Stimulated activated CD8-positive, alpha-beta memory T cell treated with anti-CD3 and anti-CD28 coated beads, Interleukin-7, amount 100 ng/mL, for 4 hours (primary cell): ENCODE measurements at regions not wholly inside any gene's neighbourhood (a gene's known extent, or its start where the extent isn't known, plus 50 kb on each side); places are given as distances from the start of the nearest gene placed in this dataset.
"Not testable (repeated sequence)": the region's sequence is repeated elsewhere in the genome, so short reads cannot be mapped to it uniquely, and the experiment has no call there.

Source experiments
- DNase-seq, 2 donors: peaks; one replicate each; pipeline ENCODE4 v3.0.0-alpha.2; 2020; ENCODE audit warnings: low read depth in 2 of 2

DNA sequence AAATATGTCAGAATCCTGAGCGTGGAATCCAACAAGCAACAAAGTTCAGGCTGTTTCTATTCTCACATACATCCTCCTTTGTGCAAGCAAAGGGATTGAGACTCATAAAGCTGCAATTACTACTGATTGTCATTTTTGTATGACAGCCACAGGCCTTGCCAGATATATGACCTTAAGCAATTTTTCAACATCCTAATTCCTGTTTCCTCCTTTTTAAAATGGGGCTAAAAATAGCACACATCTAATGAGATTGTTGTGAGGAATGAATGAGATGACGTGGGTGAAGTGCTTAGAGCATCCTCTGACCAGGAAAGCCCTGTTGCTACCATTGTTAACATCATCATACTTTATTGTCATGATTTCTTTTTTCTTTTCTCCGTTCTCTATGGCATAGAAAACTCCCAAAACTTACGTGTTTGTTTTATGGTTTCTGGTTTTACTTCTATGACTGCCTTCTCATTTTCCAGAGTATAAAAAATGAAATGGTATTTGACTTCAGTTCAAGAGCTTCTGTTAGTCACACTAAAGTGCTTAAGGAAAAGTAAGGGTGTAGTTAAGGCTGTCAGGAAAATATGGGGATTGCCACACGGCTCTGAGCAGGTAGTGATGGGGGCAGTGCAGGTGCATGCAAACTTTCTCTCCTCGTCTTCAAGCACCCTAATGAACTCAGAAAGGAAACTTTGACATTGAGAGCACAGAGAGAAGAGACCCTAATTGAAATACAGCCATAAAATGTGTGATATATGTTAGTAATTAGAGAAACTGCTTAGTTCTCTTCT is 590.6 kb upstream of the NETO1 start:
- no peak for DNase-seq

DNA sequence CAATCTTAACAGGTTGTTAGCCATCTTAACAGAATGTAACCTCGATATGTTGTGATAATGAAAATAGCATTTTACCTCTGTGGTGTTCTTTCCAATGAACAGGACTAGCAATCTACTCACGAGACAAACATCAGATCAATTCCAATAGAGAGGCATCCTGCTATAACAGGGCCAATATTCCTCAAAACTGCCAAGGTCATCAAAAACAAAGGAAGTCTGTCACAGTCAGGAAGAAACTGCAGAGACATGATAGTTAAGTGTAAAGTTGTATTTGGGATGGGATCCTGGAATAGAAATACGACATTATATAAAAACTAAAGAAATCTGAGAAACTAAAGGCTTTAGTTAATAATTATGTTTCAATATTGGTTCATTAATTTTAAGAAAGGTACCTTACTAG is 588.9 kb upstream of the NETO1 start:
- no peak for DNase-seq

DNA sequence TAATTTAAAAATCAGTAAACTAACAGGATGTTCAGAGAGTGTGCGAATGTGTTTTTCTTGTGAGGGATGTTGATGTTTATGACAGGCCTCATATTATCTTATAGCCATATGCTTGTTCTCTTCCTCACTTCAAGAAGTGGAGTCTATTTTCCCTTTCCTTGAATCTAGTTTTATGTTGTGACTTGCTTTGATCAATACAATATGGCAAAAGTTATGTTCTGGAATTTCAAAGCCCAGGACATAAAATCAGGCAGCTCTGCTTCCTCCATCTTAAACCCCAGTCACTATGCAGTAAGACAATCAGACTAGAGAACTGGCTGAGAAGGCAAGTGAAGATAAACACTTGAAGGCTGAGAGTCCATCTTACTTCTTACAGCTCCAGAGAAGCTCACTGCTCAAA is 585.1 kb upstream of the NETO1 start:
- DNase-seq, result no peak

- no peak for DNase-seq
These were observed 578.7 kb upstream of the NETO1 start for GRCh38 chr18:73446502-73446901.

GRCh38 chr18:73431620-73432019 is 563.8 kb upstream of the NETO1 start:
- no peak for DNase-seq

DNA sequence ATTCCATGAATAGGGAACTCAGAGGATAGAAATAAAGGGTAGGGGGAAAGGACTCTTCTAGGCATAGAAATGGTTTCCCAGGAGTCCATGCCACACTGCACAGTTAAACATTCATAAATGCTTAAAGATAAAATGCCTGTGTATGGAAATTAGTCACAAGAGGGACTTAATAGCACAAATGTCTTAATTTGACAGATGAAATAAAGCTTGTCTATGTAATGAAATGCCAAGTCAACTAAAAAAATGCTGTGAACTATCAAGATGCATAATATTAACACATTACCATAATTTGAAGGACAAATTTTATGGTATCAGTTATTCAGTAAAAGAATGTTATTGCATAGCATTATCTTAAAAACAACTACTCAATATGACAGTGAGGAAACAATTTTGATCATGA is 553.2 kb upstream of the NETO1 start:
- no peak for DNase-seq

- no peak for DNase-seq
These were observed 551.7 kb upstream of the NETO1 start for GRCh38 chr18:73419531-73419930.

GRCh38 chr18:73414598-73414997 is 546.8 kb upstream of the NETO1 start:
- DNase-seq, result no peak

DNA sequence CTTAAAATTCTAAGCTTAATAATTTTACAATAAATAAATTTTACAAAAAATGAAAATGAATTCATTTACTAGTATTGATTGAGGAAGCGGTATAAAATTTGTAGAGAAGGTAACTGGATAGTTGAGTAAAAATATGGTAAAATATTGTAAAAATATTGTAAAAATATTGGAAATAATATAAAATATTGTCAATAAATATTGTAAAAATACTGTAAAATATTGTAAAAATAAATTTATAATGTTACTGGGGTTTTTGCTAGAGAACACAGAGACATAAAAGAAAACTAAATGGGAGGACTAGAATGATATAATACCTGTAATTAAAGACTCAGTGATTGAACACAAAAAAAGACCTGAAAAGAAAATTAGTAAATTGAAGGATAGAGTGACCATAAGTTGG is 546.3 kb upstream of the NETO1 start:
- DNase-seq, result no peak

- DNase-seq, result no peak
These were observed 541.5 kb upstream of the NETO1 start for GRCh38 chr18:73409242-73409641.

DNA sequence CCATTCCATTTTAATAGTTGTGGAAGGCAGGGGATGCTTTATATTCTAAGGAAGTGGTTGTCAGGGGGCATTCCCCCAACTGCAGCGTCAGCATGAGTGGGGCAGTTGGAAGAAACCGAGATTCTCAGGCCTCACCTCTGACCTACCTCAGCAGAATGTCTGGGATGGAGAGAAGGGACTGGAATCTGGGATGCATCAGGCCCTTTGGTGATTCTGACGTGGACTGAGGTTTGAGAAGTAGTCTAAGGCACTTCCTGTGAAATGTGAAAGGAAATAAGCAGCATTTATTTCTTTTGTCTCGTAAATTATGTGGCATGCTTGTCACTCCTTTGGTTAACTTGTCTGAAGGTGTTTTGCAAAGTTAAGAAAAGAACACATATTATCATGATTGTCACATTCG is 540.7 kb upstream of the NETO1 start:
- no peak for DNase-seq

- DNase-seq, result no peak
These were observed 539.7 kb upstream of the NETO1 start for GRCh38 chr18:73407506-73407905.

DNA sequence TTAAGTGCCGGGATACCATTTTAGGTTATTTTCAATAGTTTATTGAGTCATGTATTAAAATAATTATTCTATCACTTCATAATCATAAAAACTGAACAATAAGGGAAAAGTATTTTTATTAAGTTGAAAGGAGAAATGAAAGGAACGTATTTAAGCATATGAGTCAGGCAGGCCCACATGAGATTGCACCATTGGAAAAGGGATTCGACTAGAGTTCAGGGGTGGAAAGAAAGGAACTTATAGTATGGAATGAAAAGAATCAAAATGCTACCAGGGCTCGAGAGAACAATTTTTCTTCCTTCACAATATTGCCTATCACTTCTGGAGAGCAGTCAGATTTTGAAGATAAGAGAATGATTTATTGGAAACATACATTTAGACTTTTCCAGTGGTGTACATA is 516.5 kb upstream of the NETO1 start:
- DNase-seq, result no peak

- DNase-seq, result no peak
These were observed 513.9 kb upstream of the NETO1 start for GRCh38 chr18:73381699-73382036.

DNA sequence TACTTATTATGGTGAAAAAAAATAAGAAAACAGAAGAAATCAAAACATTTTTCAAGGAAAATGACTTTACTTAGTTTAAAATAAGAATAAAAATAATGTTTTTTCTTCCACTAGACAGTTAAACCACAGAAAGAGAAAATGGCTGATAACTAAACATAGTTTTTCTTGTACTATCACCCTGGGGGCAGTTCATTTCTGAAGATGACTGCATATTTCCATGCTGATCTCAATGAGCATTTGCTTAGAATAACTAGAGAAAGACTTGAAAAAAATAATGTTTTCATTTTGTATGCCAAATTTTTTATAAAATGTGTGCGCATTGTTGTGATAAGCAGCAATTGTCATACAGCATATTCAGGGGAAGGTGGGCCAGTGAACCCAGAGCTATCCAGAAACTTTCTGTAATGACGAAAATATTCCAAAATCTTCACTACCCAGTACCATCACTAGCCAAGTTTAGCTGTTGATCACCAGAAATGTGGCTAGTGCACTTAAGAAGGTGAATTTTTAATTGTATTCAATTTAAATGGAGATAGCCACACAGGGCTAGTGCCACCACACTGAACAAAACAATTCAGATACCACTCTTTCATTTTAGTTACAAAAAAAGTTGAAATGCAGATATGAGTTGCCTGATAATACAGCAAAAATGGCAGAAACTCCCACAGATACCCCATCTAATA is 513.4 kb upstream of the NETO1 start:
- DNase-seq, result no peak

DNA sequence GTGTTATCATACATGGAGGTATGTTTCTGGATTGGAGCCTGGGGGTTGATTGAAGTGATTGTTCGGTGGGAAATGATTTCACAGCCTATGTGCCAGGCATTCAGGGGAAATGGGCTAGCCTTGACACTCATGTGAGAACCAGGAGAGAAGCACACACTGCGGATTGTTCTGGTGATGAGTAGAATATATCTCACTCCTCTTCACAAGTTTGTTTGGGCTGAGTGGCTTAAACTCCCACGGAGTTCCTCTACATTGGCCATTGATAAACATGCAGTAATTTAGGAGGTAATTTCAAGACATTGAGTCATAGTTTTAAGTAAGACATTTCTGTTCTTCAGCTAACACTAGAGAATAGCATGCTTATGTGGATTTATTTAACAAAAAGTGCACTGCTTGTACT is 498.9 kb upstream of the NETO1 start:
- no peak for DNase-seq

DNA sequence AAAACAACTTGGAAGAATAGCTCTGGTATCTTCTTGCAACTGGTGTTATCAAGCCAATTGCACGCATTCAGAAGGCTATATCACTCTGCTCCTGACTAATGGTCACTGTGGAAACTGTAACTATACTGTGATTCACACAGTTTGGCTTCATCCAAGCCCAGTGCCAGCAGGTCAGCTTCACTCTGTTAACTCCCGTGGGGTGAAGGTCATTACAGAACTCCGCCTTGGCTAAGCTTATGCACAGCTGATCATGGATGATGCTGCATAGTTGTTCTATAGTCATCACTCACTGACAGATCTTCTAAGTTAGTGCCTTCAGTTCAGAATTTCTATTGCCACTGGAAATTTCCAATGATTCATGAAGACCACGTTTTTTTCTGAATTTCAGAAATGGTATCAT is 497.2 kb upstream of the NETO1 start:
- no peak for DNase-seq

DNA sequence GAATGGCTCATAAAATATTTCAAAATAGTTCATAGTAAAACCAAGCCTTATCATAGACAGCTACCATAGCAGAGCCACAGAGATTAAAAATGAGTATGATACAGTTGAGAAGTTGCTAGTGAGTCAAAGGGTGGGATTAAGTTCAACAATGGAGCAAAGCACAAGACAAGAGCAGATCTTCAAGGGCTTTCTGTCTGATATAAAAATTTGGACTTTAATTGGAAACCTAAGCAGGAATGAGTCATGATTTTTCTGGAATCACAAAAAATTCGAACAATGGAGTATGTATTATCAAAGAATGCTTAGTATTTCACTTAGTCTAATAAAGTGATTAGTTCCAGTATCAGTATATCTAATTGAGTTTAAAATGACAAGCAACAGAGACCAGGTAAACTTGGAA is 487.3 kb upstream of the NETO1 start:
- no peak for DNase-seq

GRCh38 chr18:73352546-73352945 is 484.8 kb upstream of the NETO1 start:
- DNase-seq, result no peak

GRCh38 chr18:73340135-73340977 is 472.6 kb upstream of the NETO1 start:
- no peak for DNase-seq

DNA sequence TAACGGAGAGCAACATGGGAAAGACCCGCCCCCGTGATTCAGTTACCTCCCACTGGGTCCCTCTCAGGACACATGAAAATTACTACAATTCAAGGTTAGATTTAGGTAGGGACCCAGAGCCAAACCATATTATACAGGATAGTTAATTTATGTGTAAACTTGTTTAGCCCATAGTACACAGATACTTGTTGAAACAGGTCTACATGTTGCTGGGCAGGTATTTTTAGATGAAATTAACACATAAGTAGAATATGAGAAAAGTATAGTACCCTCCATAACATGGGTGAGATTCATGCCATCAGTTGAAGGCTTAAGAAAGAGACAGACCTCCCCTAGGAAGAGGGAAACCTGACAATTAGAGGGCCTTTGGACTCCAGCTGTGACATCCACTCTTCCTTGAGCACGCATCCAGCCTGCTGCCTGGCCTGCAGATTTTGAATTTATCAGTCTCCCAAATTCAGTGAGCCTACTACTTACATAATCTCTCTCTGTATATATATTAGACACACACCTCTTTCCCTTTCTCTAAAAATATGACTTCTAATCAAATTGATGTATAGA is 463.5 kb upstream of the NETO1 start:
- no peak for DNase-seq

GRCh38 chr18:73330106-73330505 is 462.3 kb upstream of the NETO1 start:
- DNase-seq, result not testable (repeated sequence)
